GM23338 (cell line): ENCODE measurements at regions not wholly inside any gene's neighbourhood (a gene's known extent, or its start where the extent isn't known, plus 50 kb on each side); places are given as distances from the start of the nearest gene placed in this dataset.

Experiments used
- ATAC-seq: fragments of 200-7000 bp; cut with Tn5 transposase; 3 replicates; pipeline ENCODE4 v1.9.1; 2020
- DNase-seq: peaks from one replicate; pipeline ENCODE4 v3.0.0-alpha.2; 2015; ENCODE audit warnings: low spot score
- H2AFZ ChIP-seq: fragments of 200-600 bp; sonication (generic); 2 replicates; pipeline ENCODE4 v1.8.0; 2016; ENCODE audit warnings: antibody characterized with exemption, mild to moderate bottlenecking, moderate library complexity
- H3F3A ChIP-seq: fragments of 200-600 bp; sonication (generic); replicated peaks from 2 replicates; pipeline ENCODE4 v1.8.0; 2017; ENCODE audit warnings: antibody characterized with exemption, mixed run types, low read depth
- H3K27ac ChIP-seq: fragments of 200-600 bp; sonication (generic); 2 replicates; pipeline ENCODE4 v1.6.1; 2016; ENCODE audit warnings: low read depth
- H3K27me3 ChIP-seq: fragments of 200-600 bp; sonication (generic); 2 replicates; pipeline ENCODE4 v1.8.0; 2016; ENCODE audit warnings: mild to moderate bottlenecking, mixed run types, moderate library complexity; ENCODE audit not compliant: insufficient read depth
- H3K36me3 ChIP-seq: fragments of 200-600 bp; sonication (generic); 2 replicates; pipeline ENCODE4 v1.8.0; 2016; ENCODE audit warnings: mild to moderate bottlenecking; ENCODE audit not compliant: insufficient read depth
- H3K4me1 ChIP-seq: fragments of 200-600 bp; sonication (generic); 2 replicates; pipeline ENCODE4 v1.8.0; 2016; ENCODE audit warnings: mild to moderate bottlenecking, moderate library complexity; ENCODE audit not compliant: insufficient read depth
- H3K4me2 ChIP-seq: fragments of 200-600 bp; sonication (generic); 2 replicates; pipeline ENCODE4 v1.7.1; 2017; ENCODE audit warnings: mixed run types
- H3K4me3 ChIP-seq: fragments of 200-600 bp; sonication (generic); 2 replicates; pipeline ENCODE4 v1.6.1; 2016; ENCODE audit warnings: mixed run types
- H3K79me2 ChIP-seq: fragments of 200-600 bp; sonication (generic); replicated peaks from 2 replicates; pipeline ENCODE4 v1.8.0; 2017; ENCODE audit warnings: mild to moderate bottlenecking; ENCODE audit not compliant: insufficient read depth
- H3K9me2 ChIP-seq: fragments of 200-600 bp; sonication (generic); 2 replicates; pipeline ENCODE4 v1.8.0; 2017; ENCODE audit not compliant: insufficient read depth
- H4K20me1 ChIP-seq: fragments of 200-600 bp; sonication (generic); replicated peaks from 2 replicates; pipeline ENCODE4 v1.8.0; 2017; ENCODE audit warnings: mild to moderate bottlenecking; ENCODE audit not compliant: insufficient read depth
- H3K27ac Mint-ChIP-seq: 2 replicates; pipeline ENCODE4 v1.8.0; 2020; ENCODE audit warnings: inconsistent platforms, mild to moderate bottlenecking, moderate library complexity, mixed read lengths
- H3K27me3 Mint-ChIP-seq: 3 replicates; pipeline ENCODE4 v1.8.0; 2022; ENCODE audit warnings: low read depth, mild to moderate bottlenecking, moderate library complexity, mixed read lengths, inconsistent platforms; ENCODE audit not compliant: insufficient read depth, poor library complexity
- H3K36me3 Mint-ChIP-seq: 3 replicates; pipeline ENCODE4 v1.8.0; 2021; ENCODE audit warnings: low read depth, mild to moderate bottlenecking, inconsistent platforms, moderate library complexity, mixed read lengths
- H3K4me1 Mint-ChIP-seq: 3 replicates; pipeline ENCODE4 v1.8.0; 2020; ENCODE audit warnings: mild to moderate bottlenecking, inconsistent platforms, mixed read lengths
- H3K4me3 Mint-ChIP-seq: 3 replicates; pipeline ENCODE4 v1.8.0; 2021; ENCODE audit warnings: moderate library complexity, mild to moderate bottlenecking, inconsistent platforms, mixed read lengths
- H3K9me3 Mint-ChIP-seq: 3 replicates; pipeline ENCODE4 v1.8.0; 2020; ENCODE audit warnings: moderate library complexity, mild to moderate bottlenecking, inconsistent platforms, mixed read lengths
- CREB1 ChIP-seq: fragments of 250-450 bp; sonication (Bioruptor Pico); IDR thresholded peaks from 2 replicates; pipeline ENCODE4 v1.5.0; 2020; ENCODE audit warnings: low read depth, mild to moderate bottlenecking, moderate library complexity
- CTCF ChIP-seq, 2 experiments: fragments of 200-600 bp in 1 of 2; sonication (generic) in 1 of 2; conservative IDR thresholded peaks; 2 replicates each; pipeline versions ENCODE4 v1.5.1 to v1.6.1; 2016 to 2017; ENCODE audit warnings: antibody characterized with exemption in 2 of 2, low read depth in 2 of 2, mild to moderate bottlenecking in 2 of 2, moderate library complexity in 1 of 2
- ETS1 ChIP-seq: IDR thresholded peaks from 2 replicates; pipeline ENCODE4 v1.6.1; 2016; ENCODE audit warnings: antibody characterized with exemption
- EZH2 ChIP-seq: fragments of 200-600 bp; sonication (generic); IDR thresholded peaks from one replicate; pipeline ENCODE4 v1.8.0; 2017; ENCODE audit warnings: antibody characterized with exemption, mild to moderate bottlenecking, low read depth; ENCODE audit not compliant: unreplicated experiment
- EZH2phosphoT487 ChIP-seq: fragments of 200-600 bp; sonication (generic); IDR thresholded peaks from one replicate; pipeline ENCODE4 v1.8.1; 2018; ENCODE audit warnings: antibody characterized with exemption; ENCODE audit not compliant: unreplicated experiment
- JUNB ChIP-seq: IDR thresholded peaks from one replicate; pipeline ENCODE4 v1.6.1; 2016; ENCODE audit warnings: antibody characterized with exemption; ENCODE audit not compliant: unreplicated experiment
- NANOG ChIP-seq: IDR thresholded peaks from 2 replicates; pipeline ENCODE4 v1.6.1; 2016; ENCODE audit warnings: antibody characterized with exemption, borderline replicate concordance
- STAT1 ChIP-seq: IDR thresholded peaks from one replicate; pipeline ENCODE4 v1.6.1; 2016; ENCODE audit warnings: antibody characterized with exemption; ENCODE audit not compliant: unreplicated experiment
- ZNF114 ChIP-seq: fragments of 250-450 bp; sonication (Bioruptor Pico); IDR thresholded peaks from 2 replicates; pipeline ENCODE4 v1.5.0; 2020; ENCODE audit warnings: mild to moderate bottlenecking, moderate library complexity
- ZNF331 ChIP-seq: fragments of 250-450 bp; sonication (Bioruptor Pico); IDR thresholded peaks from 2 replicates; pipeline ENCODE4 v1.5.0; 2020; ENCODE audit warnings: low read depth, mild to moderate bottlenecking, moderate library complexity

- TF ChIP-seq CTCF (conservative IDR thresholded peaks at IDR 0.05; ENCODE audit: low read depth in 2 of 2) (no peak), ZNF114 (CRISPR knock-in tag) (no peak), NANOG (no peak), ZNF331 (CRISPR knock-in tag) (no peak)
Measured at GRCh38 chr20:60956194-60956593, 295.9 kb upstream of the CDH4 start (continued).

GRCh38 chr20:60957621-60958020 lies 294.4 kb upstream of the CDH4 start:
- Mint-ChIP-seq H3K9me3 (no peaks in the 10 kb centered on the region; the same call in 2 of the 3 replicates), H3K36me3 (no peaks in the 10 kb centered on the region), H3K4me1 (peaks cover 2% of the 10 kb centered on the region; the same call in 1 of the 3 replicates), H3K27me3 (peaks cover 20% of the 10 kb centered on the region), H3K27ac (no peak overlapping the region), H3K4me3 (no peak overlapping the region)
- H3K79me2 ChIP-seq, result no peaks in the 10 kb centered on the region
- no peak overlapping the region for H2AFZ ChIP-seq
- ATAC-seq (no peak), DNase-seq (no peak)
- no peaks in the 10 kb centered on the region for H3K4me1 ChIP-seq
- H3K36me3 ChIP-seq, result no peaks in the 10 kb centered on the region
- no peaks in the 10 kb centered on the region for H4K20me1 ChIP-seq
- no peak overlapping the region for H3K27ac ChIP-seq
- TF ChIP-seq JUNB, result no peak
- no peak for TF ChIP-seq EZH2phosphoT487
- no peak for TF ChIP-seq ETS1
- TF ChIP-seq CREB1 (CRISPR knock-in tag), result no peak
- no peaks in the 10 kb centered on the region for H3F3A ChIP-seq
- 0 out of 2 replicates have a peak, but pooled peaks cover 3% of the 10 kb centered on the region for H3K9me2 ChIP-seq
- H3K27me3 ChIP-seq, result 0 out of 2 replicates have a peak, but pooled peaks cover 3% of the 10 kb centered on the region
- no peak overlapping the region for H3K4me2 ChIP-seq
- no peak overlapping the region for H3K4me3 ChIP-seq

GRCh38 chr20:60959971-60960370 lies 292.1 kb upstream of the CDH4 start:
- no peak overlapping the region for H3K4me2 ChIP-seq
- DNase-seq (no peak), ATAC-seq (no peak)
- H3K4me1 Mint-ChIP-seq, result peaks cover 6% of the 10 kb centered on the region; the same call in 2 of the 3 replicates
- H3K27me3 Mint-ChIP-seq, result peaks cover 22% of the 10 kb centered on the region
- no peak overlapping the region for H2AFZ ChIP-seq
- no peaks in the 10 kb centered on the region for H3K36me3 ChIP-seq
- no peak overlapping the region for H3K4me3 ChIP-seq
- 0 out of 2 replicates have a peak, but pooled peaks cover 3% of the 10 kb centered on the region for H3K27me3 ChIP-seq
- H3K9me3 Mint-ChIP-seq, result no peaks in the 10 kb centered on the region
- 0 out of 2 replicates have a peak, but pooled peaks cover 3% of the 10 kb centered on the region for H3K9me2 ChIP-seq
- no peaks in the 10 kb centered on the region for H3K4me1 ChIP-seq
- no peaks in the 10 kb centered on the region for H3F3A ChIP-seq
- H4K20me1 ChIP-seq, result no peaks in the 10 kb centered on the region
- H3K4me3 Mint-ChIP-seq, result no peak overlapping the region
- H3K36me3 Mint-ChIP-seq, result no peaks in the 10 kb centered on the region
- no peak overlapping the region for H3K27ac Mint-ChIP-seq
- H3K79me2 ChIP-seq, result no peaks in the 10 kb centered on the region
- H3K27ac ChIP-seq, result no peak overlapping the region
- TF ChIP-seq CTCF (conservative IDR thresholded peaks at IDR 0.05; ENCODE audit: low read depth in 2 of 2) (no peak), EZH2 (no peak), STAT1 (no peak), EZH2phosphoT487 (no peak), NANOG (no peak), ZNF331 (CRISPR knock-in tag) (no peak), CREB1 (CRISPR knock-in tag) (no peak), ETS1 (no peak)
